Calu3 (cell line): ENCODE measurements at regions not wholly inside any gene's neighbourhood (a gene's known extent, or its start where the extent isn't known, plus 50 kb on each side); places are given as distances from the start of the nearest gene placed in this dataset.

Source experiments
- BruUV-seq: library from RNA; stranded (reverse); fragments of 400-500 nt; replicated peaks from 2 replicates; lab custom pipeline; 2021; lab: Mats Ljungman, UMichigan
- CTCF ChIA-PET: fragments of 300-600 bp; sonication (Branson Sonifier 250); formaldehyde crosslinking; loops from one replicate; lab custom pipeline; 2022; ENCODE audit warnings: antibody characterized with exemption; lab: Charles Lee
- DNase-seq: peaks from one replicate; pipeline ENCODE4 v3.0.0; 2022
- H3K27ac Mint-ChIP-seq: one replicate; pipeline ENCODE4 v1.8.0; 2022; ENCODE audit warnings: mixed read lengths; ENCODE audit not compliant: unreplicated experiment
- H3K27me3 Mint-ChIP-seq: one replicate; pipeline ENCODE4 v1.8.0; 2022; ENCODE audit warnings: mixed read lengths; ENCODE audit not compliant: unreplicated experiment
- H3K36me3 Mint-ChIP-seq: one replicate; pipeline ENCODE4 v1.8.0; 2022; ENCODE audit warnings: mild to moderate bottlenecking, moderate library complexity, mixed read lengths; ENCODE audit not compliant: insufficient read depth, unreplicated experiment
- H3K4me1 Mint-ChIP-seq: one replicate; pipeline ENCODE4 v1.8.0; 2022; ENCODE audit warnings: mild to moderate bottlenecking, low read depth, mixed read lengths; ENCODE audit not compliant: unreplicated experiment
- H3K4me3 Mint-ChIP-seq: one replicate; pipeline ENCODE4 v1.8.0; 2022; ENCODE audit warnings: mild to moderate bottlenecking, low read depth, moderate library complexity, mixed read lengths; ENCODE audit not compliant: unreplicated experiment
- H3K9me3 Mint-ChIP-seq: one replicate; pipeline ENCODE4 v1.8.0; 2022; ENCODE audit warnings: low read depth, mixed read lengths; ENCODE audit not compliant: unreplicated experiment
- intact Hi-C: fragments of 100-400 bp; cut with micrococcal nuclease; formaldehyde crosslinking; loops from one replicate; pipeline ENCODE4 v1.10.0; 2022; ENCODE audit not compliant: unreplicated experiment
- TF ChIP-seq, protein P1 (sequence below): fragments of 200-600 bp; IDR thresholded peaks from one replicate; pipeline ENCODE4 v1.8.0; 2022; ENCODE audit warnings: antibody characterized with exemption; ENCODE audit not compliant: unreplicated experiment

DNA sequence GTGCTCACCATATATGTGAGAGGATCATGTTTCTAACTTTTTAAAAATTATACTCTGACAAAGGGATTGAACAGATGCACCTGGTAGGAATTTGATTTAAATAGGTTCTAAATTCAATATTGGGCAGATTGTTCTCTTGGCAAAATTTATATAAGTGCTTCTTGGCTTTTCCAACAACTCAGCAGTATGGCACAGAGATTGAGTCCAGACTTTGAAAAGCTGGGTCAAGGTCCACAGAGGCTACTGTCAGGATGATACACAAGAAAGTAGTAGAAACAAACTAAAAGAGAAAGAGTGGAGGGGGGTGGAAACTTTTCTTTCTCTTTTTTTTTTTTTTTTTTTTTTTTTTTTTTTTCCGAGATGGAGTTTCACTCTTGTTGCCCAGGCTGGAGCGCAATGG lies 203.2 kb upstream of the ADAMTS9 start:
- intact Hi-C loops, result no loop called here
- H3K27ac Mint-ChIP-seq, result no peak overlapping the region
- BruUV-seq, result no TSS peak
- H3K9me3 Mint-ChIP-seq, result no peaks in the 10 kb centered on the region
- TF ChIP-seq, protein P1, sequence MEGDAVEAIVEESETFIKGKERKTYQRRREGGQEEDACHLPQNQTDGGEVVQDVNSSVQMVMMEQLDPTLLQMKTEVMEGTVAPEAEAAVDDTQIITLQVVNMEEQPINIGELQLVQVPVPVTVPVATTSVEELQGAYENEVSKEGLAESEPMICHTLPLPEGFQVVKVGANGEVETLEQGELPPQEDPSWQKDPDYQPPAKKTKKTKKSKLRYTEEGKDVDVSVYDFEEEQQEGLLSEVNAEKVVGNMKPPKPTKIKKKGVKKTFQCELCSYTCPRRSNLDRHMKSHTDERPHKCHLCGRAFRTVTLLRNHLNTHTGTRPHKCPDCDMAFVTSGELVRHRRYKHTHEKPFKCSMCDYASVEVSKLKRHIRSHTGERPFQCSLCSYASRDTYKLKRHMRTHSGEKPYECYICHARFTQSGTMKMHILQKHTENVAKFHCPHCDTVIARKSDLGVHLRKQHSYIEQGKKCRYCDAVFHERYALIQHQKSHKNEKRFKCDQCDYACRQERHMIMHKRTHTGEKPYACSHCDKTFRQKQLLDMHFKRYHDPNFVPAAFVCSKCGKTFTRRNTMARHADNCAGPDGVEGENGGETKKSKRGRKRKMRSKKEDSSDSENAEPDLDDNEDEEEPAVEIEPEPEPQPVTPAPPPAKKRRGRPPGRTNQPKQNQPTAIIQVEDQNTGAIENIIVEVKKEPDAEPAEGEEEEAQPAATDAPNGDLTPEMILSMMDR, result no peak
- peaks cover 9% of the 10 kb centered on the region for H3K4me1 Mint-ChIP-seq
- no peaks in the 10 kb centered on the region for H3K36me3 Mint-ChIP-seq
- H3K27me3 Mint-ChIP-seq, result no peaks in the 10 kb centered on the region
- CTCF ChIA-PET, result no interaction called here
- DNase-seq, result no peak
- H3K4me3 Mint-ChIP-seq, result no peak overlapping the region

DNA sequence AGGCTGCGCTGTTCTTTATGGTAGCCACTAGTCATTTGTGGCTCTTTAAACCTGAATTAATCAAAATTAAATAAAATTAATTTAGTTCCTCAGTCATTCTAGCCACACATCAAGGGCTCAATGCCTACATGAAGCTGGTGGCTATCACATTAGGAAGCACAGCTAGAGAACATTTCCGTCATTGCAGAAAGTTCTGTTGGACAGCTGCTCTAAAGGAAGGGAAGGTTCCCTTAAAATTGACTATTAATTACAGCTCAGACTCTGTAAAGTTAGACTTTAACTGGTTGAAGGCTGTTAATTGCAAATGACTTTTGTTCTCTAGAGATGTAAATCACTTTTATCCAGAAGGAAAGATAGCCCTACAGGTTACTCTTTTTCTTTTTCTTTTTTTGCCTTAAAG lies 202.7 kb upstream of the ADAMTS9 start:
- BruUV-seq, result no TSS peak
- TF ChIP-seq, protein P1, result no peak
- H3K4me1 Mint-ChIP-seq, result peaks cover 9% of the 10 kb centered on the region
- H3K4me3 Mint-ChIP-seq, result no peak overlapping the region
- CTCF ChIA-PET, result no interaction called here
- H3K27ac Mint-ChIP-seq, result no peak overlapping the region
- H3K27me3 Mint-ChIP-seq, result no peaks in the 10 kb centered on the region
- H3K36me3 Mint-ChIP-seq, result no peaks in the 10 kb centered on the region
- no peaks in the 10 kb centered on the region for H3K9me3 Mint-ChIP-seq
- DNase-seq, result no peak
- intact Hi-C loops, result no loop called here

DNA sequence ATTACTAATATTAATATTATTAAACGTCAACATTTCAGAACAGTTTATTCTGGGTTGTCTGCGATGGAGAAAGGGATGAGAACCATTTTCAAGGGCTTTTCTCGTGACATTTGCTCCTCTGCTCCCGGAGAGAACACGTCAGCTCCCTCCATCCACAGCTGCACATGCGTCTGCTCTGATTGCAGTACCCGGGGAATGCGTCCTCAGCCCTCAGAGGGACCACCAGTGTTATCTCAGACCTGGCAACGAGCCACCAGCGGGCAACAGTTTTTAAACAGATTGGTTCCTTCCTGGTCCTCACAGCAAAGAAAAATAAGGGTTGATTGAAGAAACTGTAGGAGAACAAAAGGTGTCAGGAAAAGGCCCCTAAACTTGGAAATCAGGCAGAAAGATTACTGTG lies 202.2 kb upstream of the ADAMTS9 start:
- CTCF ChIA-PET, result interaction anchor here (0.9 kb wide), 1 partner anchor 18 kb away, joined by 3 read pairs; no protein-coding TSS in a partner anchor
- Mint-ChIP-seq H3K36me3 (no peaks in the 10 kb centered on the region), H3K4me3 (no peak overlapping the region), H3K27ac (no peak overlapping the region), H3K4me1 (peaks cover 9% of the 10 kb centered on the region), H3K27me3 (no peaks in the 10 kb centered on the region), H3K9me3 (no peaks in the 10 kb centered on the region)
- no TSS peak for BruUV-seq
- no peak for DNase-seq
- intact Hi-C loops, result no loop called here
- TF ChIP-seq, protein P1, result no peak

DNA sequence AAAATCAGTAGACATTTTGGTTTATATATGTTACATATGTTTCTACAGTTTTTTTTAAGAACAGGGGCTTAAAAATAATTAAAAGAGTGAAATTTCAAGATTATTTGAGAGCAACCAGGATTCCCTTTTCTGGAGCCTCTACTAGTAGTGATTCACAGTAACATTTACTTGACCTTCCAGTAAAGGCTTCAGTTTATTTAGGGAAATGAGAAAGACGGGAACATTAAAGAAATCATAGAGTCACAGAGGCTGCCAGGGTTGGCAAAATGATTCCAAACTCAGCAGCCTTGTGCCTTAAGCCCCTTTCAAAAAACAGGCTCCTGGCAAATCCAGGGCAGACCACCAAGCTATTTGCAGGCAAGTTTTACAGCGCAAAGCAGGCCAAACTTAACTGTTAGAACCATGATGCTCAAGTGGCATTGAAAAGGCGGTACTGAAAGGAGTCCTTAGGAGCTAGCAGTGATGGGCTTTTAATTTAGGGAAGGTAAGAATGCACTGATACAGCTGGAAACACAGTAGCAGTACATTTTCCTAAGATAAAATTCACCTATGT lies 201.1 kb upstream of the ADAMTS9 start:
- Mint-ChIP-seq H3K9me3 (no peaks in the 10 kb centered on the region), H3K4me1 (peaks cover 9% of the 10 kb centered on the region), H3K36me3 (no peaks in the 10 kb centered on the region), H3K27ac (no peak overlapping the region), H3K4me3 (no peak overlapping the region), H3K27me3 (no peaks in the 10 kb centered on the region)
- TF ChIP-seq, protein P1, result no peak
- CTCF ChIA-PET, result interaction anchor here (0.9 kb wide), 1 partner anchor 19 kb away, joined by 3 read pairs; no protein-coding TSS in a partner anchor
- no peak for DNase-seq
- intact Hi-C loops, result no loop called here
- BruUV-seq, result no TSS peak
